ENCODE measurements at regions not wholly inside any gene's neighbourhood (a gene's known extent, or its start where the extent isn't known, plus 50 kb on each side); places are given as distances from the start of the nearest gene placed in this dataset.

DNA sequence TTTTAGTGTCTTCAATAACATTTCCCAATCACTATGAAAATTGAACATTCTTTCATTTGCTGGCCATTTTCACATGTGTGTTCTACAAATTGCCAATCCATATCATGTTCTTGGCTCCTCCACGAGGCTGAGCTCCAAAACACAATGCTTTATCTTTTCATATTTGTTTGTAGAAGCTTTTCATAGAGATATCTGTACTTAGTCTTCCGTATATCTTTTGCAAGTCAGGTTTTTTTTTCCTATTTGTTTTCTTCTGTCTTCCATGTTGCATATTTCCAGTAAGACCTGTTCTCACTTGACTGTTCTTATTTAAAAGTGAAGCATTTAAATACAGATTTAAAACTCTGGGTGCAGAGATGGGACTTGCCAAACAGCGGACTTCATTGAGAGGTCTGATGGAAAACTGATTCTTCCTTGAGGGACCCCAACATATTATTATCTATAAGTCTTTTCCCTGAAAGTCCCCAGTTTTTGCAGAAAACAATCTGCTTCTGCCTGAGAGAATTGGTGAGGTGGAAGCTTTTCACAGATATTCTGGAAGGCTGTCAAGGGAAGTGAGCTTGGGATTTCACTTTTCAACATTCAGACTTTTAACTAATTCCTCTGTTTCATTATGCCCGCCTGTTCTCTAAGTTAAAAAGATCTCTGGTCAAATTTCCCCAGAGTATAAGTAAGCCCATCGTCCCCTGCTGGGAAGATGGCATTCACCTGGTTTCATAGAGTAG, 77.8 kb upstream of the KCNMB2 start:
- H3K9me3 ChIP-seq: no peaks in the 10 kb centered on the region
- 66 to 79% methylated on average over 5 of the region's 5 CpGs for WGBS, 2 donors

DNA sequence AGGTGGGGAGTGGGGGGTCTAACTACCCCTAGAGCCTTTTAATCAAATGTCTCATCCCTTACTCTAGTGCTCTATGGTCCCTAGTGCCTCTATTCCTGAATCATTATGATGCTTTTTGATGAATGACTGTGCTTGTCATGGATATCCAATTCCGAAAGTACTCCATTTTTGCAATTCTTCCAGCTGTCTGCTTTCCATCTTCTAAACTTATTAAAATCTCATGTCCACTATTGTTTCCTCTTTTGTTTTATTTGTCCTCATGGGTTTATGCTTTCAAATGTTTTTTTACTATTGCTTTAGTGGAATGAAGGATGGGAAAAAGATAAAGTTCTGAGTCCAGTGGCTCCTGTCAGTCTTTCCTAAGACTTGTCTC, 77.2 kb upstream of the KCNMB2 start:
- H3K4me1 ChIP-seq: peaks cover 0 to 13% (median 10%) of the 10 kb centered on the region in 4 donors
- no peak for DNase-seq
- H3K27ac ChIP-seq: no peak overlapping the region
- intact Hi-C loops (cut with DNase I): no loop called here
- no peaks in the 10 kb centered on the region for H3K27me3 ChIP-seq
- 84 to 91% methylated on average over 1 of the region's 1 CpG for WGBS, 2 donors
- H3K36me3 ChIP-seq: no peaks in the 10 kb centered on the region
- TF ChIP-seq POLR2AphosphoS5 (IDR thresholded peaks at IDR 0.05): no peak
- H3K4me3 ChIP-seq: no peak overlapping the region
- no peaks in the 10 kb centered on the region for H3K9me3 ChIP-seq

More for the DNA sequence above, 77.8 kb upstream of the KCNMB2 start:
- intact Hi-C loops (cut with DNase I): no loop called here
- DNase-seq: no peak
- peaks cover 0 to 13% (median 10%) of the 10 kb centered on the region in 4 donors for H3K4me1 ChIP-seq
- no peaks in the 10 kb centered on the region for H3K27me3 ChIP-seq
- no peak overlapping the region for H3K4me3 ChIP-seq
- H3K36me3 ChIP-seq: no peaks in the 10 kb centered on the region
- TF ChIP-seq POLR2A (IDR thresholded peaks at IDR 0.05) (no peak), EP300 (IDR thresholded peaks at IDR 0.05) (no peak), POLR2AphosphoS5 (IDR thresholded peaks at IDR 0.05) (no peak)
- TF ChIP-seq, protein P1, sequence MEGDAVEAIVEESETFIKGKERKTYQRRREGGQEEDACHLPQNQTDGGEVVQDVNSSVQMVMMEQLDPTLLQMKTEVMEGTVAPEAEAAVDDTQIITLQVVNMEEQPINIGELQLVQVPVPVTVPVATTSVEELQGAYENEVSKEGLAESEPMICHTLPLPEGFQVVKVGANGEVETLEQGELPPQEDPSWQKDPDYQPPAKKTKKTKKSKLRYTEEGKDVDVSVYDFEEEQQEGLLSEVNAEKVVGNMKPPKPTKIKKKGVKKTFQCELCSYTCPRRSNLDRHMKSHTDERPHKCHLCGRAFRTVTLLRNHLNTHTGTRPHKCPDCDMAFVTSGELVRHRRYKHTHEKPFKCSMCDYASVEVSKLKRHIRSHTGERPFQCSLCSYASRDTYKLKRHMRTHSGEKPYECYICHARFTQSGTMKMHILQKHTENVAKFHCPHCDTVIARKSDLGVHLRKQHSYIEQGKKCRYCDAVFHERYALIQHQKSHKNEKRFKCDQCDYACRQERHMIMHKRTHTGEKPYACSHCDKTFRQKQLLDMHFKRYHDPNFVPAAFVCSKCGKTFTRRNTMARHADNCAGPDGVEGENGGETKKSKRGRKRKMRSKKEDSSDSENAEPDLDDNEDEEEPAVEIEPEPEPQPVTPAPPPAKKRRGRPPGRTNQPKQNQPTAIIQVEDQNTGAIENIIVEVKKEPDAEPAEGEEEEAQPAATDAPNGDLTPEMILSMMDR (IDR thresholded peaks at IDR 0.05): no peak
- H3K27ac ChIP-seq: no peak overlapping the region

DNA sequence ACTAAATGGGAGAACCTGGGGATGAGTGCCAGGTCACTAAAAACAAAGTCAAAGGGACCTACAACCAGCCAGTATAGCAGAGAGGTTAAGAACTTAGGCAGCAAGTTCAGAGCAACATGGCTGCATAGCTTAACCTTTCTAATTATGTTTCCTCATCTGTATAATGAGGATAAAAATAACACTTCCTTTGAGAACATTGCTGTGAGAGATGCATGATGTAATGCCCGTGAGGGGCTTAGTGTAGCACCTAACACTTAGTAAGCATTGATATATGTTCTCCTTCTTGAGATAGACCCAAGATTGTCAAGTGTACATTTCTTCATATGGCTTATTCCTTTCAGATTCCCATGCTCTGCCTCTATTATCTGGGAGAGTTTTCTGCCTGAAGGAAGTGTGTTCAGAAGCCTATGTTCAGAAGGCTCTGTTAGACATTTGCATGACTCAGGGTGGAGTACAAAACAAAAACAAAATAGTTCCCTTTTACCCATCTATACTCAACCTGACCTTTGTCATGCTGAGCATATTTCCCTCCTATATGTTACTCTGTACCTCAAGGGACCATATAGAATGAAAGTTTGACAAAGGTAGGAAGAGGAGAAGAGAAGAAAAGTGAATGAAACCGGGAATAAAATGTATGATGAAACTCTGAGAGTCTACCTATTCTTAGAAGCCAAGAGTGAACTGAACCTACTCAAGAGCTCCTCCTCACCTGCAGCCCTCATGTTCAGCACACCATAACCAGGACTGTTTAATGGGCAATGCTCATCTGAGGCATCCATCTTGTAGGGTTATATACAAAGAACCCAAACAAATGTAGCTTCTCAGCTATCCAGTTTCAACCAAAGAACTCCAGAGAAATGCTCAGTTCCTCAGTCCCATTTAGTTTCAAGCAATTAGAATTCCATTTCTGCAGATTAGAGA, 70.7 kb upstream of the KCNMB2 start:
- no peak for DNase-seq
- no peak for TF ChIP-seq POLR2A (IDR thresholded peaks at IDR 0.05)
- no peak for TF ChIP-seq POLR2AphosphoS5 (IDR thresholded peaks at IDR 0.05)
- Histone ChIP-seq H3K4me1 (no peaks in the 10 kb centered on the region), H3K27ac (no peak overlapping the region), H3K4me3 (no peak overlapping the region), H3K36me3 (no peaks in the 10 kb centered on the region), H3K27me3 (no peaks in the 10 kb centered on the region), H3K9me3 (no peaks in the 10 kb centered on the region)
- 70 to 75% methylated on average over 2 of the region's 2 CpGs for WGBS, 2 donors
- intact Hi-C loops (cut with DNase I): no loop called here

DNA sequence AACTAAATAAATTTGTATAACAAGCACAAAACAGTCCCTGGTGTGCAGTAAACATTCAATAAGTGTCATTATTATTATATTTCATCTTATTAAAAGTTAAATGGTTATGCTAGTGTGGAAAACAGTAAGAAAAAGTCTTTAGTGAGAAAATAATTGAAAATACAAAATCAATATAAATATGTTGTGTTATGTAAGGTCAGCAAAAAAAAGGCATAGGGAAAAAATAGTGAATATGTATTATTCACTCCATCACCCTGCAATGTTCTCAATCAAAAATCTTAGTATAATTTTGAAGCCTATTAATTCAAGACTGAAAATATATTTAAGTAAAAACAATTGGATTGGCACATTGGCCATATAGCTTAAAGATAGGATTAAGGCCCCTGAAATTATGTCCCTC, 63.3 kb upstream of the KCNMB2 start:
- Histone ChIP-seq H3K27me3 (no peaks in the 10 kb centered on the region), H3K9me3 (no peaks in the 10 kb centered on the region), H3K36me3 (no peaks in the 10 kb centered on the region), H3K27ac (no peak overlapping the region), H3K4me1 (no peaks in the 10 kb centered on the region), H3K4me3 (no peak overlapping the region)
- TF ChIP-seq EP300 (IDR thresholded peaks at IDR 0.05) (no peak), POLR2A (IDR thresholded peaks at IDR 0.05) (no peak), POLR2AphosphoS5 (IDR thresholded peaks at IDR 0.05) (no peak)
- TF ChIP-seq, protein P1 (IDR thresholded peaks at IDR 0.05): no peak
- intact Hi-C loops (cut with DNase I): no loop called here
- DNase-seq: no peak

DNA sequence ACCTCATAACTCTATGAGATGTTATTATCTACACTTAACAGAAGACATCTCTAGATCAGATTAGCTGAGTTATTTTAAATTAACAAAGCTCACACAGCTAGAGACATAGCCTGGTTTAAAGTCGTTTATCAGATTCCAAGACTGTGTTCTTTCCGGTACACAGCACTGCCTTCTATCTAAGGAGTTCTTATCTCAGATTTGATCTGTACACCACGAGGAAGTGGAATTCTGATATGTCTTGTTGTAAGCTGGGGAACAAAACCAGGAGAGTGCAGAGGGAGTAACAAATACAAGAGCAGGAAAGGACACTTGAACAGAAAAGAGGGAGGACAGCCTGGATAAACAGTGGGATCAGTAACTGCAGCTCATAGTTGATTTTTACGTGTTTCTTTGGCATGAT, 61.7 kb upstream of the KCNMB2 start:
- Histone ChIP-seq H3K27ac (no peak overlapping the region), H3K9me3 (no peaks in the 10 kb centered on the region), H3K4me3 (no peak overlapping the region), H3K36me3 (no peaks in the 10 kb centered on the region), H3K4me1 (no peaks in the 10 kb centered on the region), H3K27me3 (no peaks in the 10 kb centered on the region)
- DNase-seq: no peak
- 20 to 23% methylated on average over 4 of the region's 4 CpGs for WGBS, 2 donors
- intact Hi-C loops (cut with DNase I): no loop called here
- TF ChIP-seq POLR2AphosphoS5 (IDR thresholded peaks at IDR 0.05) (no peak), EP300 (IDR thresholded peaks at IDR 0.05) (no peak), POLR2A (IDR thresholded peaks at IDR 0.05) (no peak)
- TF ChIP-seq, protein P1 (IDR thresholded peaks at IDR 0.05): no peak
